Stimulated activated CD4-positive, alpha-beta T cell treated with anti-CD3 and anti-CD28 coated beads, TNF-alpha, amount 100 ng/mL, for 1 hour (primary cell): ENCODE measurements at regions not wholly inside any gene's neighbourhood (a gene's known extent, or its start where the extent isn't known, plus 50 kb on each side); places are given as distances from the start of the nearest gene placed in this dataset.

Experiments
- DNase-seq, 3 donors: peaks; one replicate each; pipeline ENCODE4 v3.0.0-alpha.2; 2020; ENCODE audit warnings: low read depth in 3 of 3, low spot score in 1 of 3

DNA sequence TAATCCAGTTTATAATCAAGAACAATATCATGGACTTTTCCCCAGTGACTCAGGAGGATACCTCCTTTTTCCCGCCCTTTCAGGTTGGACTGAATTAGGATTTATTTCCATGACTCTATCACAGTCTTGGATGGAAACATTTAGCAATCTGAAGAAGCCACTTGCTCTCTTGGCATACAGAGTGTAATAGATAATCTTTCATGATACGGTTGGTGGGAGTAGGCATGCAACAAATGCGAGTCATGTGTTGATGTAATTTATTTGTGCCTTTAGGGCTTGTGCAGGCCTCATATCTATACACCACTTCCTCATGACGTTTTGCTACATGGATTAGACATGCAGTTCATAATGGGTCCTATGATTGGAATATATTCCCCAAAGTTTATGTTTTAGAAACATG, 54.2 kb upstream of the MCTP2 start:
- no peak for DNase-seq

DNA sequence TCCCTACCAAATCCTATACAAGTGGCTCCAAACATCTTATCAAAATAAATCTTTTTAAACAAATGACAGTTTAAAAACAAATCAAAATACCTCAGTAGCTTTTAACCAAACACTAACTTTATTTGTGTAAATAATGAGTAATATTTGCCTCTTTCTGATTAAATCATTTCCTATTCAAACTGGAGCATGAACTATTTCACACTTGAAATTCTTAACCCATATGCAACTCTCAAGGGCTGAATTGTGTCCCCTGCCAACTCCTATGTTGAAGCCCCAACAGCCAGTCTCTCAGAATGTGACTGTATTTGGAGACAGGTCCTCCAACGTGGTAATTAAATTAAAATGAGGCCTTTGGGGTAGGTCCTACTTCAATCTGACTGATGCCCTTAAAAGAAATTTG, 55.9 kb upstream of the MCTP2 start:
- DNase-seq: no peak

DNA sequence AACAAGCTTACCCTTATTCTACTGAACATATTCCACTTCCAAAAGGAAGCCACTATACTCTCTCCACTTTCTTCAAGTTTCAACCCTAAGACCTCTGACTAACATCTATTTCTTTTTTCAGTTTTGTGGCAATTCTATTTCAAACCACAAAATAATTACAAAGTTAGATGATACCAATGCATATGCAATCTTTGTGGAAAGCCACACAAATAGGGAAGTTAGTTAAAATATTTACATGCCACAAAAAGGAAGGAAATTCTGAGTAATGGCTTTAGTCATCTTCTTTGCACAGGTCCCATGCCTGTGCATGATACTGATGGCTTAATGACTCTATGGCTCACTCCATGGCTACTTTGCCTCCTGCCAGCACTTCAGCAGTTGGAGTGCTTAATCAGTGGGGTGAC, 57.0 kb upstream of the MCTP2 start:
- no peak for DNase-seq

DNA sequence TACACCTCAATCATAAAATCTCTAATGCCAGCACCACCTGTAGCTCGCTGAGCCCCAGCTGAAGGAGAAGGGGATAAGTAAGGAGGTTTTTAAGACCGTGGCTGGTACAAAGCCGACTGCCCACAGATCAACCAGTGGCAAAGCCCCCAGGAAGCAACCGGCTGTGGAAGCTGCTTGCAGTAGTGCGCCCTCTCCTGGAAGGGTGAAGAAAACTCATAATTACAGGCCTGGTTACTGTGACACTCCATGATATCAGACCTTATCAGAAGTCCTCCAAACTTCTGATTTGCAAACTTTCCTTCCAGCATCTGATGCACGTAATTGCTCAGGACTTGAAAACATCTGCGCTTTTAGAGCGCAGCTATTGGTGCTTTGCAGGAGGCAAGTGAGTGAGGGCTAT, 63.1 kb upstream of the MCTP2 start:
- DNase-seq: no peak

DNA sequence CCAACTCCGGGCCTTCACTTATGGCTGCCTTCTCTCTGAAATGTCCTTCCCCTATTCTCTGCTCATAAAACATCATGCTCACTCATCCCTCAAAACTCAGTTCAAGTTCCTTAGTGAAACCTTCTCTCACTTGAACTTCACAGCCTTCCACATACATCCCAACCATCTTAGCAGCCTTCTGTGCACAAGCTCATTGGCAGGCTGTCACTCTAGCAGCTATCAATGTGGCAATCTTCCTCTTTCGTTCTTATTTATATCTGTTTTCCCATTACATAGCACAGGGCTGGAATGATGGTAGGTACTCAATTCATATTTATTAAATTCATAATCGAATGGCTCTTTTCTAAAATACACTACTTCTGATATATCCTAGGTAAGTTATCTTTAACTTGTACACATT, 66.4 kb upstream of the MCTP2 start:
- no peak for DNase-seq

DNA sequence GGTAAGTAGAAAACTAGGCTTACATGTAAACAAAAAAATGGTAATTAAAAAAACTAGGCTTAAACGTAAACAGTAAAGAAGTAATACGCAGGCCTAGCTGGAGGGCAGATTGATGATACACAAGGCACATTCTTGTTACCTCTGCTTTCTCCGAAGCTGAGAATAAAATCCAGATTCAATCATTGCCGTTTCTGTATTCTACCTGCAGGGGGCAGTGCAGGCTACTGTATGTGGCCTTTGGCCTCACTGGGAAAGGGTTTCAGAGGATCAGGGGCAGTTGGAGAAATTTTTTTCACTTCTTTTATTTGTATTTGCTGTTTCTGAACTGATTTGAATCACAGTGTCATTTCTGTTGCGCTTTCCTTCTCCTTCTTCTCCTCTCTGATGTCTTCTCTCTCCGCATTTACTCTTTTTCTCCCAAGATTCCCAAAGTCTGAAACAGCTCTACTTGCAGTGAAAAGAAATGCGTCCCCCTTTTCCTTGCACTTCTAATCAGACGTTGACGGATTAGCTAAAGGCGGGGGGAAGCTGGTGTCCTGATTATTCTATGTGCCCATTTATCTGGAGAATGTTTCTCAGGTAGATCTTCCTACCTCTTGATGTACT, 67.1 kb upstream of the MCTP2 start:
- peak in 2 of 3 donors; percentile 11 to 17 for DNase-seq

DNA sequence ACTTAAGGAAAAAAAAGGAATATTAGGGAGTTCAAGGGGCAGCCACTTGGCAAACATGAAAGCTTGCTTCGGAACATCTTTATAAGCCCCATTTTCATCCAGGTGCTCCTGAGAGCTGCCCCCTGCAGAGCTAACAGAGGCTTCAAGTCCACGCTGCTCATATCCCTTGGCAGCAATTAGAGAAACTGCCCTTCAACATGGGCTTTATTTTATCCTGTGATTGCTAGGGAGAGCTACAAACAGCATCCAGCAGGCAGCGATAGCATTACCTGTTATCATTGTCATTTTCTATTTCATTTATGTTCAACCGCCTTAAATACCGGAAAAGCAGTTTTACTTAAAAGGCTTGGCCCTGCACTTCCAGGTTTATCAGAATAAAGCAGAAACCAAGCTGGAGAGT, 68.4 kb upstream of the MCTP2 start:
- DNase-seq: no peak

DNA sequence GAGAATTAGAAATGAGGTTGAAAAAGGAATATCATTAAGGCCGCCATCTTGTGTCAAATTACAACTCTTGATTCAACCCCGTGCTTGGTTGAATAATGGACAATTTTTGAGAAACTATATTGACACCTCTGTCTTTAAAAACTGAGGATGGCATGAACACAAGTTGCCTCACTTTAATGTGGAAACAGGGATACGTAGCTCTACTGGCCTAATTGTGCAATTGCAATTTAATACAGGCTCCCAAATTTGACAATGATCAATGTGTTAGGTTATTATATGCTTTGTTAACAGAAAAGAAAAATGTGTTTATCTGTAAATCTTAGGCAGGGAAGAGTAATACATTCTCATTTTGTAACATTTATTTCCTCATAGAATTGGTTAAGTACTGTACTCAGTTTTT, 77.1 kb upstream of the MCTP2 start:
- no peak for DNase-seq

DNA sequence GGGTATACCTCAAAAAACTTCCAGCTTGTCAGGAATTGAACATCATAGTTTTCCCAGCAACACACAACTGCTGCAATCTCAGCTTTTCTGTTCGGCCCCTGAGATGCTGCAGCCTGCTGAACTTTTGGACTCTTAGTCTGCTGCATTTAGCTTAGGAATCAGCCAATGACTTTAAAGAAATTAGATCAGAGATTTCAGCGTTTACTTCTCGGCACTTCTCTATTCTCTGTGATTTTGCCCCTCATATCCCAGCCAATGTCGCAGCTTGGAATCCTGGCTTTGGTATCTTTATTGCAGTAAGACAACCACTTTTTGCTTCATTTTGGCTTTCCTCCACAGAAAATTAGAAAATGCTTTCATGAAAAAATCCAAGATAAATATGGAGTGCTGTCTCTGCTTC, 86.3 kb upstream of the MCTP2 start:
- DNase-seq: no peak

DNA sequence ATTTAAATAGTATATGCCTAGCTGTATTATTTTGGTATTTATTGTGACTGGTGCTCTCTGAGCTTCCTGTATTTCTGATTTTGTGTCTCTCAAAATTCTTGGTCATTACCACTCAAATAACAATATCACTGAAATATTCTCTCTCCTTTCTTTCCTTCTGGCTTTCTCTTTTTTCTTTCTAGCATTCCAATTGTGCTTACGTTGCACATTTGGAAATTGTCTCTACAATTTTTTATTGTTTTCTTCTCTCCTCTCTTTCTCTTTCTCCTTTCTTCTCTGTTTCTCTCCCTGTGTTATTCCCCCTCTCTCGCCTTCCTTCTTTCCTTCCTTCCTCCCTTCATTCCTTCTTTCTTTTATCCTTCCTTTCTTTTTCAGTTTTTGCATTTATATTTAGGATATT, 89.6 kb upstream of the MCTP2 start:
- DNase-seq: no peak

DNA sequence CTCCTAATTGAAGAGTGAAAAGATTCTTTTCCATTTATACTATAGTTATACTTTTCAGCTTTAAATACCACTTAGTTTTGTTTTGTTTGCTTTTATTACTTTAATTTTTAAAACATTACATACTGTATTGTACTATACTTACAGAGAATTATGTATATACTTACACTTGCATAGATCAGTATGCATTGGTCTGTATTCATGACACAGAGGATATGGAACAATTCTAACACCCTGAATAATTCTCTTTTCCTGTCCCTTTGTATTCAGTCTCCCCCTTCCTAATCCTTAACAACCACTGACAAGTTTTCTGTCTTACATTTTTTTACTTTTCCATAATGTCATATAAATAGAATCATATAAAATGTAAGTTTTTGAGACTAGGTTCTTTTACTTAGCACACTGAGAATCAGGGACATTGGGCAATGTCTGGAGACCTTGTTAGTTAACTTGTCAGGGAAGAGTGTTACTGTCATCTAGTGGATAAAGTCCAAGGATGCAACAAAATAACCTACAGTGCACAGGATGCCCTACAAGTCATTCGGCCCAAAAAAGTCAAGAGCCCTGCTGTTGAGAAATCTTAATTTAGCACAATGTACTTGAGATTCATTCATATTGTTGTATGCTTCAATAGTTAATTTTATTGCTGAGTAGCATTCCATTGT, 95.7 kb upstream of the MCTP2 start:
- no peak for DNase-seq

DNA sequence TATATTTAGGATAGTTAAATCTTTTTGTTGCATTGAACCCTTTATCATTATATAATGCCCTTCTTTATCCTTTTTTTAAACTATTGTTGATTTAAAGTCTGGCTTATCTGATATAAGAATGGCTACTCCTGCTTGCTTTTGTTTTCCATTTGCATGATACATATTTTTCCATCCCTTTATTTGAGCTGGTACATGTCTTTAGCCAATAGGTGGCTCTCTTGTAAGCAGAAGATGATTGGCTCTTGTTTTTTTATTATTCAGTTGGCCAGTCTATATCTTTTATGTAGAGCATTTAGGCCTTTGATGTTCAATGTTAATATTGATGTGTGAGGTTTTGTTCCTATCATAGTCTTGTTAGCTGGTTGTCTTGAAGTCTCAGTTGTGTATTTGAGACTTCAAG, 99.5 kb upstream of the MCTP2 start:
- DNase-seq: no peak

DNA sequence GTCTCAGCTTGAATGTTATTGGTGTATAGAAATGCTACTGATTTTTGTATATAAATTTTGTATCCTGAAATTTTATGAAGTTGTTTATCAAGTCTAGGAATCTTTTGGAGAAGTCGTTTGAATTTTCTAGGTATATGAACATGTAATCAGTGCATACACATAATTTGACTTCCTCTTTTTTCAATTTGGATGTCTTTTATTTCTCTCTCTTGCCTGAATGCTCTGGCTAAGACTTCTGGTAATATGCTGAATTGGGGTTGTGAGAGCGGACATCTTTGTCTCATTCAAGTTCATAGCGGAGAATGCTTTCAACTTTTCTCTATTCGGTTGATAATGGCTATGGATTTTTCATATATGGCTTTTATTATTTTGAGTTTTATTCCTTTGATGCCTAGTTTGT, 100.9 kb upstream of the MCTP2 start:
- DNase-seq: no peak

DNA sequence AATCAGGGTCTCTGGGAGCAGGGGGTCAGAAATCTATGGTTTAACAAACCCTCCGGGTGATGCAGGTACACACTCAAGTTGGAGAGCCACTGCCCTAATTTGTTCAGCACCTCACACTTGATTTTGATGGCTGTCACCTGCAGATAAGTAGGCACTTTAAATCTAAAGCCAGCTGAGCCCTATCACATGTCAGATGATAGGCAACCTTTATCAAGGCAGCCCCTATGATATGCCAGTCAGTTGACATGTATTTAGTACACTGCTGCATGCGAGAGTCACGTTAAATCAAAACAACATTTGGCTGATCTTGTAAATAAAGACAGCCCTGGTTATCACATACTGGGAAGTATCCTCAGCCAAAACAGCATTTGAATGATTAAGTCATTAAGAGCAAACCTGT, 104.4 kb upstream of the MCTP2 start:
- DNase-seq: no peak

DNA sequence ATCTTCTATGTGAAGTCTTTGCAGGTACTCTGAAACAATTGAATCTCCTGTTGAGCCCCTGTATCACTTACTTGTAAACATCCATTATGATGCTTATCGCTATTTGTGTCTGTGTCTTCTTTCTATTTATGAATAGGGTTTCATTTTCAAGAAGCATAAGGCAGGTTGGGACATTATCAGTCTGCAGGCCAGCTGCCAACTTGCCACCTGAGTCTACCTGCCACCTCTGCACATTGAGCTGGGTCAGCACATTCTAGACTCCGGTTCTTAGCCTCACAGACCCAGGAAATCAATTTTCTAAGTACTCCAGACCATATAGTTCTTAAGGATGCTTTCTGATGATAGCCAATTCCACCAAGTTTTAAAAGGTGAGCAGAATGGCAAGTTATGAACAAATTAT, 105.7 kb upstream of the MCTP2 start:
- no peak for DNase-seq

DNA sequence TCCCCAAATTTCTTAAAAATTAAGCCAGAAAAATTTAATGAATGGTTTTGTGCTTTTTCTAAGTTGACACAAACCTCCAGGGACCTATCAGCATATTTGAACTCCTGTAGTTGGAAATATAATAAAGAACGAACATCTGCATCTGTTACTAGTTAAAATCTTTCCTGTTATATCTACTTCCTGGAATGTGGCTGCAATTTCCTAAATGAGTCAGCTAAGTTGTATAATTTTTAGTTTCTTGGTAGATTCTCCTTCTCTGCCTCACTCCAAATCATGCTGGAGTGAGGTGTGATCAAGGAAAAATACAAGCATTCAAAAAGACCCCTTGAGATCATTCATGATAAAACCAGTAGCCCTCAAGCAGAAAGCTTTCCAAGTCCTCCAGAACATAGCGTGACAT, 106.2 kb upstream of the MCTP2 start:
- no peak for DNase-seq

DNA sequence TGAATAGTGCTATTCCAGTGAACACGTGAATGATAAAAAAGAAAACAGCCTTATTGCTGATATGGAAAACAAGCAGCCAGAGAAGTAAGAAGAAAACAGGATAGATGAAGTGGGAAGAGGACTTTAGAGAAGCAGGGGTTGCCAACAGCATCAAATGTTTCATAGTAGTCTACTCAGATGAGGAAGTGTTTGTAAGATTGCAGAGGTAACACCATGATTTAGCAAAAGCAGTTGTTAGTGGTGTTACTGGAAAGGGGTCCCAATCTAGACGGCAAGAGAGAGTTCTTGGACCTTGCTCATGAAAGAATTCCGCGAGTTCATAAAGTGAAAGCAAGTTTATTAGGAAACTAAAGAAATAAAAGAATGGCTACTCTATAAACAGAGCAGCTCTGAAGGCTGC, 108.8 kb upstream of the MCTP2 start:
- no peak for DNase-seq

DNA sequence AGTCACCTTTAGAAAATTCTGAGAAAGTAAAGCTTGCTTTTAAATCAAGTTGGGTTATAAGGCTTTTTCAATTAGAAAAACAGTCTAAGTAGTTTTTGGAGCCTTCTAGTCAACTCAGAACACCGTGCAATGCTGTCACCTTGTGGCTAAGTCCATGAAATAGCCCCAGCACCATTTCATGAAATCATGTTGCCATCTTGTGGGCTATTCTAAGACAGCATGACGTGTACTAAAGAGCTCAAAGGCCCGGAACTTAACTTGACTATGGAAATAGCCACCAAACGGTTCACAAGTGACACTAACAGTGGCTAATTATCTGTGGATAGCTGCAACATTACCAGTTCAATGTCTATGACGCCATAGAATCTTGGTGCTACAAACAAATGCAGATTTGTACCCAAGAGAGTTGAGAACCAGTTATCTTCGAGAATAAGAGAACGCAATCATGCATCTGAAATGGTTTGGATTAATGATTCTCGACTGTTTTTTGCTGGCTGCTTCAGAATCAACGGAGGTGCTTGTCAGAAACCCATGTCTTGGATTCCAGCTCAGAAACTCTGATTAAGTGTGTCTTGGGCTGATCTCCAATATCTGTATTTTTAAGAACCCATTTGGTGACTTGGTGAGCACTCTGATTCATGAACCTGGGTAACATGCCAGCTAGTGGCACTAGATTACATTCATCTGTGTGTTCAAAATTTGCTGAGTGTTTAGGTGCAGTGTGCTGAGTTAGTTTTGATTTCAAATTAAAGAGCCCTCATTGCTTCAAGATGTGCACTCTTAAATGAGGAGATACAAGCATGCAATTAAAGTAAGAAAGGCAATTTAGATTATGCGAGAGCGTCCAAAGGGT, 111.2 kb upstream of the MCTP2 start:
- DNase-seq: peak in 1 of 3 donors; percentile 3

DNA sequence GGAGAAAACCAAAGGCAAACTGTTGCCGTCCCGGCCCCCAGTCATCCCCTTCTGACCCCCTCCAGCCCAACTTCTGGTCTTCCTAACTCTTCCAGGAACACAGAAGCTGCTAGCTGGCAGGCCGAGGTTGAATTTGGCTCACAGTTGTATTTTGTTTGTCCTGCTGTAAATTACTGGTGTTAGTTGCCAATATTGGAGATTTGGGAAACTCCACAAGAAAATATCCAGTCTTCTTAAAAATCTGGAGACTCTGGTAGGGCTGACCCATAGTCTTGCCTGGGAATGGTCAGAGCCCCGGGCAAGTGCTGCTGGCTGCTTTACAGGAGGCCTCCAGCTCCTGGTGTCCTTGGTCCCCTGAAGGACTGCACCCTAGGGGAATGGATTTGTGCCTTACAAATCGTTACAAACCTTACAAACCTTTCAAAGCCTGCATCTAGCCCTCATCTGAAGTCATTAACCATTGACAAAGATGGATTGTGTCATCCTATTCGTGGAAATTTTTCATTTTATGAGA, 112.0 kb upstream of the MCTP2 start:
- no peak for DNase-seq

DNA sequence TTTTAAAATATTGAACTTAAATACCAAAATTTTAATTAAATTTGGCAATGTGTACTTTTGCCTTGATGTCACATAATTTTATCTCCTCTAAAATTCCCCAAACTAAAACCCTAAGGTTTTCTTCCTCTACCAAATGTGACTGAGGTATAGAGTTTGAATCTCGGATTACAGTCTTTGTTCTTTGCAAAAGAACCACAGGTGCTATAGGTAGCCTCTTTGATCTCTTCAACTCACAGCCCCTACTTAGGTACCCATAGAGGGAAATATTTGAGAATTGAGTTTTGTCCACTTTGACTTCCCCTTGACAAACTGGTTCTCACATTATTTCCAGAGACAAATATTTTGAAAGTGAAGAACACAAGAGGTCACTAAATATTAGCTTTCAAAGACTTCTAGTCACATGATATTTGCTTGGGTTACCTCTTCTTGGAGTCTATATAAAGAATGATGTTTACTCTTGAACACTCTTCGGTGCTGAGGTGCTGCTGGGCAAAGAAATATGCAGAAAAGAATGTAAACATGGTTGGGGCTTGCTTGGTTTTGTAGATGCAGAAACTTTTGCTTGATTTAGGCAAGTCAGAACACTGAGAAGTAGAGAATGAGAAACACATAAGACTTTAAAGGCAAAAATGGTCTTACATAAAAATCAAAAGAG, 120.8 kb upstream of the MCTP2 start:
- DNase-seq: no peak

DNA sequence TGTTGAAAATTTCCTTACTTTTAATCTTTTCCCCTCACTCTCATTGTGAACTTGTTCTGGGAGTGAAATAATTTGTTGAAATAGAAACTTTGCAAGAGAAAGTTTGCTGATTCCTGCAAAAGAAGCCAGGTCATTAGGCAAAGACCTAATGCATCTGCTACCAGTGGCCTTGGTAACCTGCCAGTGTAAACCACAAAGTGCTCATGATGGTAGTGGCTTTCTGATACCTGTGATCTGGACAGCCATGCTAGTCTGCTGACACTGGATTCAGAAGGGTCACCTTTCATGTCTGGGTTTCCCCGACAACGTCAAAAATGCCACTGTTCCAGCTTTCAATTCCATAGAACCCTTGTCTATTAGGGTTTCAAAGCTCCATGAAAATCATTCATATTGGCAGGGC, 123.7 kb upstream of the MCTP2 start:
- DNase-seq: no peak

DNA sequence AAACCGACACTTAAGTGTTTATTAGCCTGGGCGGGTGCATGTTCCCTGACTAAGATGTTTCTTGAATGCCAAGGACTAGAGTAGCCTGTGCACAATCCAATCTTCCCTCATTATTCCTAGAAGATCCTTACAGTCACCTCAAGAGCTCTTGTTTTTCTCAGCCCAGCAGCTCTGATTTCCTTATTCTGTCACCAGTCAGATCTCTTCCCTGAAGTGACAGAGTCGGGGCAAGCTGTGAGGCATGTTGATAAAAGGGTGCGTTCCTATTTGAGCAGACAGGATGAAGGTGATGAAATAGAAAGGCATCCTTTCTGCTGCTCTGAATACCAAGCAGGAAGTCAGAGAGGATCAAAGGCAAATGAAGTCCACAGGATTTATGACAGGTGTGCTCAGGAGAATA, 125.6 kb upstream of the MCTP2 start:
- DNase-seq: no peak
